GM13977 (cell line): ENCODE measurements at regions not wholly inside any gene's neighbourhood (a gene's known extent, or its start where the extent isn't known, plus 50 kb on each side); places are given as distances from the start of the nearest gene placed in this dataset.
"Not testable (repeated sequence)": the region's sequence is repeated elsewhere in the genome, so short reads cannot be mapped to it uniquely, and the experiment has no call there.

Source experiments
- DNase-seq: peaks from one replicate; pipeline ENCODE4 v3.0.0; 2012; ENCODE audit warnings: low spot score
- in situ Hi-C: fragments of 300-500 bp; cut with MboI; formaldehyde crosslinking; loops from one replicate; pipeline ENCODE4 v1.12.0; 2022; ENCODE audit warnings: low sequenced_read_pairs, low pct_unique_long_range_greater_than_20kb, mixed read lengths, inconsistent platforms; ENCODE audit not compliant: unreplicated experiment
- TF ChIP-seq, protein P1 (sequence below): IDR thresholded peaks from 2 replicates; pipeline ENCODE4 v1.5.1; 2012; ENCODE audit warnings: mild to moderate bottlenecking, control low read depth; ENCODE audit not compliant: insufficient read depth; ENCODE audit errors: extremely low read depth, missing control alignments

DNA sequence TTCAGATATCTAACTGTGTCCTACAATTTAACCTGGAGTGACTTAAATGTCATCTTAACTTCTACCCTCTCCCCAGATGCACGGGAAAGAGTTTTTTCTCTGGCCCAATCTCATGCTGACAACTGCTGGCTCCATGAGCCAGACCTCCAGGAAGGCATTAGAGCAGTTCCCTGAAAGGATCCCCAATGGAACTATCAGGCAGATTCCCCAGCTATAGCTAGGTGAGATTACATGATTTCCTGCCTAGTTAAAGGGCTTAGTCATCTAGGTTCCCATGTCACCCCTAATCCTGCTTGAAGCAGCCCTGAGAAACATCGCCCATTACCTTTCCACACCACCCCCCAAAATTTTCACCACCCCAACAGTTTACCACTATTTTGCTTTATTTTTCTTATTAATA, 373.5 kb upstream of the TRPC7 start:
- in situ Hi-C loops, result no loop called here
- TF ChIP-seq, protein P1, sequence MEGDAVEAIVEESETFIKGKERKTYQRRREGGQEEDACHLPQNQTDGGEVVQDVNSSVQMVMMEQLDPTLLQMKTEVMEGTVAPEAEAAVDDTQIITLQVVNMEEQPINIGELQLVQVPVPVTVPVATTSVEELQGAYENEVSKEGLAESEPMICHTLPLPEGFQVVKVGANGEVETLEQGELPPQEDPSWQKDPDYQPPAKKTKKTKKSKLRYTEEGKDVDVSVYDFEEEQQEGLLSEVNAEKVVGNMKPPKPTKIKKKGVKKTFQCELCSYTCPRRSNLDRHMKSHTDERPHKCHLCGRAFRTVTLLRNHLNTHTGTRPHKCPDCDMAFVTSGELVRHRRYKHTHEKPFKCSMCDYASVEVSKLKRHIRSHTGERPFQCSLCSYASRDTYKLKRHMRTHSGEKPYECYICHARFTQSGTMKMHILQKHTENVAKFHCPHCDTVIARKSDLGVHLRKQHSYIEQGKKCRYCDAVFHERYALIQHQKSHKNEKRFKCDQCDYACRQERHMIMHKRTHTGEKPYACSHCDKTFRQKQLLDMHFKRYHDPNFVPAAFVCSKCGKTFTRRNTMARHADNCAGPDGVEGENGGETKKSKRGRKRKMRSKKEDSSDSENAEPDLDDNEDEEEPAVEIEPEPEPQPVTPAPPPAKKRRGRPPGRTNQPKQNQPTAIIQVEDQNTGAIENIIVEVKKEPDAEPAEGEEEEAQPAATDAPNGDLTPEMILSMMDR, result no peak
- no peak for DNase-seq

DNA sequence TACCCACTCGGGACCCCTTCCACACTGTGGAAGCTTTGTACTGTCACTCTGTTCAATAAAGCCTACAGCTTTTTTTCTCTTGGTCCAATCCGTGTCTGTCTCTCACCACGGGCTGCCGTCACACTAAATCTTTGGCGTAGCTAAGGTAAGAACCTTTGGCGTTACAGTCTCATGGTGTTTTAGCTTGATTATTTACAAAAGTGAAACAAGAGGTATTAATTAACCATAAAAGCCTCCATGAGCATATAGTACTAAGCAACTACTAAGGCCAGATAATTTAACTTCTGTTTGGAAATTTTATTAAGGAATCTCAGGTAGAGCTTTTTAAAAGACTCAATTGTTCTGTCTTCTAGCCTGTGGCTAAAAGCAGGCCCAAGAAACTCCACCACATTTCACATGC, 370.7 kb upstream of the TRPC7 start:
- DNase-seq, result no peak
- in situ Hi-C loops, result no loop called here
- TF ChIP-seq, protein P1, result no peak

DNA sequence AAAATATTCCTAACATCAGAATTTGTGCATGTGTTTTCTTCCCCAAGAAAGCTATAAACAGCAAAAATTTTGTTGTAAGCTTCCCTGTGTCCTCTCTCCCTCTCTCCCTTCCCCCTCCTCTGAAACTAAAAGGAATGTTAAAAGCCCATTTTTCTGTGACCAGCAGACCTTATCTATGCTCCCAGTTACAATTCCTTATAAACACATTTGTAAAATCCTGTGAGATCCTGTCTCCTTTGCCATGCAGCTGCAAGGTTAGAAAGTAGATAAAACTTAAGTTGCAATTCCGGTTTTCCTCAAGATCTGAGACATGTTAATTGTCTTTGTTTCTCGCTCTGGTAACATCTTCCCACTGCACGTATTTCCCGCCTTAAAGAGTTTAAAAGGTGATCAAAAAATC, 370.3 kb upstream of the TRPC7 start:
- DNase-seq, in situ Hi-C loops: not testable (repeated sequence)

DNA sequence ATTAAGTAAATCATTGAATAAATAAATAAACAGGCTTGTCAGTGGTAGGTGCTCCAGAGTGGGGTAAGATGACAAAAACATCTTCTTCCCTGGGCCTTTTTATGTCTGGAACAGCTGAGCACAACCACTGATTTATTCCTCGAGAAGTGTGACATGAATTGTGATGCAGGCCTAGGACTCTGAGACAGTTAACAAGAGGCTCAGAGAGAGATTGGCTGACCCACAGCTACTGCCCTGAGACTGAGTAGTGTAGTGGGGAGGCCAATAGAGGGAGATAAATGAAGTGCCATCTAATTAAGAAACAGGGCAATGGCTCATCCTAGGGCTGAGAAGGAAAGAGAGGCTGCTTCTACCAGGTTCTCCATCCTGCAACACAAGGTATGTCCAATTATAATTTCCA, 369.3 kb upstream of the TRPC7 start:
- TF ChIP-seq, protein P1, result no peak
- no peak for DNase-seq
- in situ Hi-C loops, result no loop called here

DNA sequence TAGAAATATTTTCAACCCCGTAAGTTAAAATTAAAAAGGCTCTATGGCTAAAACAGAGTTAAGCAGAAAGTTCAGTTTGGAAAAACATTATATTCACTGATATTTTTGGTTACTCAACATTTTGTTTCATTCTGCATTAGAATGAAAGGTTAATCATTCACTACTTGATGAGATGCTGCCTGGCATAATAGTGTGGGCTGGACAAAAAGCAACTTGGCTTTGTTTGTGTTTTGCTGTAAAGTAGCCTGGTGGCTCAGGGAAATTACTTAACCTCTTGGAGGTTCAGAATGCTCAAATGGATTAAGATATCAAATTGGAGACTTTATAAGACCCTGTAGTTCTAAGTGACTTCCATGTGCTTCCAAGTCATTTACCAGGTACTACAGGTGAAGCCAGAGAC, 367.4 kb upstream of the TRPC7 start:
- in situ Hi-C loops, result no loop called here
- DNase-seq, result no peak
- TF ChIP-seq, protein P1, result no peak

DNA sequence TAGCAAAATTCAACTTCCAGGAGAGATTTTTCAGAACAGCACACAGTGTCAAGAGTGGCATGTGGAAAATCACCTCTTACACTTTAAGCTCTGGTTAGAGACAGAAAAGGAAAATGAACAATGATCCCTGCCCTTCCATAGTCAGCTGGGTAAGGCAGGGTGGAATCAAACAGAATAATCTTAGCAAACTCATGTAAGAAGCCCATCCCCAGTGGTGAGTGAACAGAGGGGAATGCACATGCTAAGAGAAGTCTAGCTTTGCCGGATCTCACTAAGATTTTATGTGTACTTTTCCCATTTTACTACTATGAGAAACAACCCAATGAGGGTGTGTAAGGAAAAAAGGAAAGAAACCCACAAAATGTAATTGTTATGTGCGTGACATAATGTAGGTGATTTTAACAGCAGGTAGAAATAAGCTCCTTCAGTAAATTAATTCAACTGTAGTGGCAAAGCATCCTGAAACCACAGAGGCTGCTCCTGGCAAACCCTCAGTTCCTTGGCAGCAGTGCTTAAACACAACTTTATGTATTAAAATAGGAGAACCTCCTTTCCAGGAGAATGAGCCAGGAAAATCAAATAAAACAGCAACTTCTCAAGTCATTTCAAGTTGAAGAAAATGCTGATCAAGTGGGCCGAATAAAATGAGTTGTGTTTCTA, 366.0 kb upstream of the TRPC7 start:
- TF ChIP-seq, protein P1, result no peak
- no peak for DNase-seq
- in situ Hi-C loops, result no loop called here

DNA sequence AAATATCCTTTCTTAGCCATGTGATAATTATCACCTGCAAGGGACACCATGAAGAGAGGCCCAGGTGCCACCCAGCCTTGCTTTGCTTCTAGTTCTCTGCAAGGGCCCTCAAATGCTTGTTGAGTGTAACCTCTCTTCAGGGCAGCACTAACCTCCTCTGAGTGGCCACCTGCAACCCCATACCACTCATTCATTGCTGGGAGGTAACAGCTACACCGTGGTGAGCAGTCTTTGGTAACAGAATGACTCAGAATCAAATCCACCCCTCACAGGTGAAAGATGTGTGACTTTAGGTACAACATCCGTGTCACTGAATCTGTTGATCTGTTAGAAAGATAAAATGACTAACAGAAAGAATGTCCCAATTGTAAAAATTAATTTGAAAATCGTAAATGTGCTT, 365.1 kb upstream of the TRPC7 start:
- in situ Hi-C loops, result no loop called here
- TF ChIP-seq, protein P1, result no peak
- DNase-seq, result no peak
